Right lobe of liver (tissue), 6 donors: ENCODE measurements at regions not wholly inside any gene's neighbourhood (a gene's known extent, or its start where the extent isn't known, plus 50 kb on each side); places are given as distances from the start of the nearest gene placed in this dataset.

ENCODE experiments used
- ATAC-seq, 4 donors: fragments of 200-7000 bp; cut with Tn5 transposase; one replicate each; pipeline ENCODE4 v1.9.1; 2020; ENCODE audit warnings: mild to moderate bottlenecking in 4 of 4, moderate library complexity in 4 of 4
- DNase-seq, 3 donors: peaks; one replicate each; pipeline ENCODE4 v3.0.0-alpha.2; 2020
- H3K27ac ChIP-seq, 3 donors: fragments of 200-600 bp; one replicate each; pipeline ENCODE4 v1.8.0; 2022
- H3K27me3 ChIP-seq, 2 donors: fragments of 200-600 bp; one replicate each; pipeline ENCODE4 v1.8.0; 2022
- H3K36me3 ChIP-seq, 4 donors: fragments of 200-600 bp; sonication (generic) in 1 of 4; one replicate each; pipeline versions ENCODE4 v1.5.1 to v1.8.0; 2017 to 2022; ENCODE audit warnings: control low read depth in 1 of 4
- H3K4me1 ChIP-seq, 4 donors: fragments of 200-600 bp; sonication (generic) in 1 of 4; one replicate each; pipeline versions ENCODE4 v1.5.1 to v1.8.0; 2017 to 2022; ENCODE audit warnings: control low read depth in 1 of 4
- H3K4me3 ChIP-seq, 3 donors: fragments of 200-600 bp; one replicate each; pipeline ENCODE4 v1.8.0; 2022
- H3K9me3 ChIP-seq, 4 donors: fragments of 200-600 bp; sonication (generic) in 1 of 4; one replicate each; pipeline versions ENCODE4 v1.5.1 to v1.8.0; 2017 to 2022; ENCODE audit warnings: control low read depth in 1 of 4
- CTCF ChIP-seq, 4 donors: fragments of 200-600 bp in 3 of 4; fragments of 450-650 bp in 1 of 4; IDR thresholded peaks; one replicate each; pipeline versions ENCODE4 v1.5.1 to v1.8.0; 2016 to 2022; ENCODE audit warnings: antibody characterized with exemption in 4 of 4, mild to moderate bottlenecking in 2 of 4
- POLR2A ChIP-seq: fragments of 450-650 bp; IDR thresholded peaks from one replicate; pipeline ENCODE4 v1.6.1; 2017; ENCODE audit warnings: antibody characterized with exemption, mild to moderate bottlenecking
- whole genome bisulfite sequencing: methylation state at CpG from one replicate; pipeline ENCODE4 v1.1.6; 2018; ENCODE audit warnings: low coverage, low lambda C conversion rate; ENCODE audit not compliant: insufficient coverage; ENCODE audit errors: missing lambda C conversion rate; 5-methylcytosine and 5-hydroxymethylcytosine counted together
- intact Hi-C, 2 donors: fragments of 100-400 bp; cut with DNase I; formaldehyde crosslinking; loops; one replicate each; pipeline versions ENCODE4 v1.11.2 to v1.14.1; 2022
- donor health status: DM: no; HTN: yes; CAD: no.
- donor health status: DM: no; HTN: no; CAD: no.
- donor health status: DM: no; HTN: no; CAD: no.
- donor health status: DM: no; HTN: yes; CAD: no.
- donor health status: DM: no; HTN: yes; CAD: no.

GRCh38 chr4:66048861-66049260 is 378.6 kb upstream of the EPHA5 start:
- ATAC-seq (no peak), DNase-seq (no peak)
- H3K4me1 ChIP-seq: no peaks in the 10 kb centered on the region
- no peak overlapping the region for H3K4me3 ChIP-seq
- no peaks in the 10 kb centered on the region for H3K36me3 ChIP-seq
- no peak for TF ChIP-seq CTCF (IDR thresholded peaks at IDR 0.05)
- TF ChIP-seq POLR2A: no peak
- H3K9me3 ChIP-seq: no peaks in the 10 kb centered on the region
- WGBS: 43% methylated on average over 2 of the region's 2 CpGs
- intact Hi-C loops: no loop called here
- H3K27me3 ChIP-seq: no peaks in the 10 kb centered on the region
- H3K27ac ChIP-seq: no peak overlapping the region

- no peak overlapping the region for H3K27ac ChIP-seq
- DNase-seq (no peak), ATAC-seq (no peak)
- H3K27me3 ChIP-seq: no peaks in the 10 kb centered on the region
- intact Hi-C loops: no loop called here
- H3K9me3 ChIP-seq: no peaks in the 10 kb centered on the region
- no peaks in the 10 kb centered on the region for H3K36me3 ChIP-seq
- TF ChIP-seq CTCF (IDR thresholded peaks at IDR 0.05) (no peak), POLR2A (no peak)
- no peak overlapping the region for H3K4me3 ChIP-seq
- 41% methylated on average over 4 of the region's 4 CpGs for WGBS
- H3K4me1 ChIP-seq: no peaks in the 10 kb centered on the region
Observed at GRCh38 chr4:66045913-66046312, 375.6 kb upstream of the EPHA5 start.

- H3K36me3 ChIP-seq: no peaks in the 10 kb centered on the region
- intact Hi-C loops: no loop called here
- 51% methylated on average over 2 of the region's 2 CpGs for WGBS
- no peaks in the 10 kb centered on the region for H3K9me3 ChIP-seq
- ATAC-seq (no peak), DNase-seq (no peak)
- H3K4me3 ChIP-seq: no peak overlapping the region
- no peaks in the 10 kb centered on the region for H3K4me1 ChIP-seq
- TF ChIP-seq POLR2A: no peak
- no peak for TF ChIP-seq CTCF (IDR thresholded peaks at IDR 0.05)
- no peaks in the 10 kb centered on the region for H3K27me3 ChIP-seq
- H3K27ac ChIP-seq: no peak overlapping the region
Observed at GRCh38 chr4:66035701-66036100, 365.4 kb upstream of the EPHA5 start.

- intact Hi-C loops: no loop called here
- 18% methylated on average over 2 of the region's 2 CpGs for WGBS
- TF ChIP-seq POLR2A (no peak), CTCF (IDR thresholded peaks at IDR 0.05) (no peak)
- Histone ChIP-seq H3K4me3 (no peak overlapping the region), H3K9me3 (no peaks in the 10 kb centered on the region), H3K27ac (no peak overlapping the region), H3K27me3 (no peaks in the 10 kb centered on the region), H3K4me1 (no peaks in the 10 kb centered on the region), H3K36me3 (no peaks in the 10 kb centered on the region)
- DNase-seq: no peak
- no peak for ATAC-seq
Observed at GRCh38 chr4:66034671-66035070, 364.4 kb upstream of the EPHA5 start.

GRCh38 chr4:66034262-66034661 is 364.0 kb upstream of the EPHA5 start:
- no peaks in the 10 kb centered on the region for H3K36me3 ChIP-seq
- intact Hi-C loops: no loop called here
- TF ChIP-seq POLR2A: no peak
- no peak for TF ChIP-seq CTCF (IDR thresholded peaks at IDR 0.05)
- no peak overlapping the region for H3K4me3 ChIP-seq
- no peaks in the 10 kb centered on the region for H3K27me3 ChIP-seq
- no peak overlapping the region for H3K27ac ChIP-seq
- H3K9me3 ChIP-seq: no peaks in the 10 kb centered on the region
- WGBS: 21% methylated on average over 2 of the region's 2 CpGs
- no peak for ATAC-seq
- no peaks in the 10 kb centered on the region for H3K4me1 ChIP-seq
- DNase-seq: no peak
